Ovary (tissue), 7 donors: ENCODE measurements at regions not wholly inside any gene's neighbourhood (a gene's known extent, or its start where the extent isn't known, plus 50 kb on each side); places are given as distances from the start of the nearest gene placed in this dataset.

Experiments
- DNase-seq, 5 donors: peaks; one replicate each; pipeline ENCODE4 v3.0.0-alpha.2; 2019 to 2020
- H3K27ac ChIP-seq, 2 donors: fragments of 200-600 bp; one replicate each; pipeline versions ENCODE4 v1.5.1 to v1.8.0; 2019 to 2022
- H3K27me3 ChIP-seq: fragments of 200-600 bp; one replicate; pipeline ENCODE4 v1.8.0; 2022
- H3K36me3 ChIP-seq: fragments of 200-600 bp; sonication (generic); one replicate; pipeline ENCODE4 v1.5.1; 2019
- H3K4me1 ChIP-seq: one replicate; pipeline ENCODE4 v1.8.1; 2013; ENCODE audit warnings: mild to moderate bottlenecking, moderate library complexity; ENCODE audit not compliant: insufficient read depth
- H3K4me3 ChIP-seq: fragments of 200-600 bp; sonication (generic); one replicate; pipeline ENCODE4 v1.5.1; 2017
- H3K9me3 ChIP-seq, 2 donors: fragments of 200-600 bp in 1 of 2; sonication (generic) in 1 of 2; one replicate each; pipeline versions ENCODE4 v1.5.1 to v1.8.1; 2013 to 2019; ENCODE audit warnings: mild to moderate bottlenecking in 1 of 2, moderate library complexity in 1 of 2
- CTCF ChIP-seq, 3 donors: fragments of 450-650 bp in 2 of 3; fragments of 200-600 bp in 1 of 3; IDR thresholded peaks; one replicate each; pipeline versions ENCODE4 v1.5.1 to v1.8.0; 2016 to 2022; ENCODE audit warnings: antibody characterized with exemption in 3 of 3, mild to moderate bottlenecking in 1 of 3
- EP300 ChIP-seq: sonication (generic); formaldehyde crosslinking; IDR thresholded peaks from one replicate; pipeline ENCODE4 v1.6.1; 2017; ENCODE audit warnings: antibody characterized with exemption
- POLR2A ChIP-seq: fragments of 450-650 bp; IDR thresholded peaks from one replicate; pipeline ENCODE4 v1.6.1; 2017; ENCODE audit warnings: antibody characterized with exemption, mild to moderate bottlenecking, moderate library complexity
- WGBS, 3 donors: extraction: QIAGEN DNeasy Blood & Tissue Kit in 1 of 3; methylation state at CpG; one replicate each; pipeline versions ENCODE4 v1.1.5 to v1.1.7; 2013 to 2017; 5-methylcytosine and 5-hydroxymethylcytosine counted together
- intact Hi-C, 4 donors: fragments of 100-400 bp; cut with DNase I; formaldehyde crosslinking; loops; one replicate each; pipeline versions ENCODE4 v1.11.0 to v1.15.1; 2022 to 2023
- donor health status: DM: no; HTN: no; CAD: no; lungs with moderate emphysema.
- donor health status: DM: no; HTN: no; CAD: no.
- donor health status: Bipolar disorder and iron deficiency.
- donor health status: DM: no; HTN: no; CAD: no.
- donor health status: DM: yes; HTN: yes; CAD: no.

- Histone ChIP-seq H3K27ac (no peak overlapping the region), H3K36me3 (no peaks in the 10 kb centered on the region), H3K27me3 (no peaks in the 10 kb centered on the region), H3K4me1 (no peaks in the 10 kb centered on the region), H3K9me3 (no peaks in the 10 kb centered on the region), H3K4me3 (no peak overlapping the region)
- TF ChIP-seq EP300 (no peak), CTCF (IDR thresholded peaks at IDR 0.05) (no peak), POLR2A (no peak)
- 83 to 88% (median 85%) methylated on average over 10 of the region's 10 CpGs for WGBS, 3 donors
- DNase-seq, result no peak
- intact Hi-C loops, result no loop called here
These were observed 157.1 kb downstream of the ARRDC3 start for GRCh38 chr5:91225848-91226686.

GRCh38 chr5:91224969-91225368 is 158.1 kb downstream of the ARRDC3 start:
- DNase-seq, result no peak
- no peaks in the 10 kb centered on the region for H3K27me3 ChIP-seq
- H3K9me3 ChIP-seq, result no peaks in the 10 kb centered on the region
- TF ChIP-seq POLR2A (no peak), CTCF (IDR thresholded peaks at IDR 0.05) (no peak), EP300 (no peak)
- H3K4me1 ChIP-seq, result no peaks in the 10 kb centered on the region
- 66 to 76% (median 69%) methylated on average over 2 of the region's 2 CpGs for WGBS, 3 donors
- no peaks in the 10 kb centered on the region for H3K36me3 ChIP-seq
- H3K4me3 ChIP-seq, result no peak overlapping the region
- intact Hi-C loops, result no loop called here
- no peak overlapping the region for H3K27ac ChIP-seq

- intact Hi-C loops, result no loop called here
- H3K27me3 ChIP-seq, result no peaks in the 10 kb centered on the region
- no peaks in the 10 kb centered on the region for H3K4me1 ChIP-seq
- WGBS, 3 donors, result 94 to 98% (median 94%) methylated on average over 1 of the region's 1 CpG
- TF ChIP-seq POLR2A, result no peak
- TF ChIP-seq EP300, result no peak
- TF ChIP-seq CTCF (IDR thresholded peaks at IDR 0.05), result no peak
- H3K27ac ChIP-seq, result no peak overlapping the region
- DNase-seq, result no peak
- H3K4me3 ChIP-seq, result no peak overlapping the region
- no peaks in the 10 kb centered on the region for H3K9me3 ChIP-seq
- H3K36me3 ChIP-seq, result no peaks in the 10 kb centered on the region
These were observed 158.7 kb downstream of the ARRDC3 start for GRCh38 chr5:91224456-91224855.

GRCh38 chr5:91223886-91224285 is 159.2 kb downstream of the ARRDC3 start:
- Histone ChIP-seq H3K27ac (no peak overlapping the region), H3K9me3 (no peaks in the 10 kb centered on the region), H3K4me3 (no peak overlapping the region), H3K36me3 (no peaks in the 10 kb centered on the region), H3K4me1 (no peaks in the 10 kb centered on the region), H3K27me3 (no peaks in the 10 kb centered on the region)
- 79 to 93% (median 85%) methylated on average over 1 of the region's 1 CpG for WGBS, 3 donors
- intact Hi-C loops, result no loop called here
- no peak for DNase-seq
- TF ChIP-seq POLR2A, result no peak
- no peak for TF ChIP-seq CTCF (IDR thresholded peaks at IDR 0.05)
- TF ChIP-seq EP300, result no peak
